Upper lobe of left lung (tissue), 4 donors: ENCODE measurements at regions not wholly inside any gene's neighbourhood (a gene's known extent, or its start where the extent isn't known, plus 50 kb on each side); places are given as distances from the start of the nearest gene placed in this dataset.

Experiments
- POLR2A ChIP-seq, 4 donors: fragments of 450-650 bp; IDR thresholded peaks; one replicate each; pipeline ENCODE4 v1.5.1; 2016 to 2017; ENCODE audit warnings: antibody characterized with exemption in 4 of 4, mild to moderate bottlenecking in 2 of 4
- POLR2AphosphoS5 ChIP-seq, 2 donors: sonication (generic); formaldehyde crosslinking; IDR thresholded peaks; one replicate each; pipeline ENCODE4 v1.5.1; 2017; ENCODE audit warnings: antibody characterized with exemption in 2 of 2
- TF ChIP-seq, protein P1 (sequence below), 6 experiments: fragments of 450-650 bp in 4 of 6; fragments of 200-600 bp in 2 of 6; sonication (generic) in 2 of 6; IDR thresholded peaks; one replicate each; pipeline ENCODE4 v1.5.1; 2016 to 2019; ENCODE audit warnings: antibody characterized with exemption in 6 of 6

DNA sequence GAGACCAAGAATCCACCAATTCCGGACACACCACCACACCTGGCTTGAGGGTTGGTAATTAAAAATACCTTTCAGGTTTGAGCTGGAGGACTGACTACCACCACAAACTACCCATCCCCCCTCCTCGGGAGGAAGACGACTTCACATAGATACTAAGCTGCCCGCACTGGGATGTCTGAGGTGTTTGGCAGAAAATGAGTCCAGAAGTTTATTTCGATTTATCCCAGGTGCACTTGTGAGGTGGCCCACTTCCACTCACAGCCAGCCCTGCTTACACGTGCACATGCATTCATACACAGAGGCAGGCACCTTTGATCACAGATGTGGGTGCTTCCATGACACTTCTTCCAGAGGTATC is 187.1 kb downstream of the ID4 start:
- no peak for TF ChIP-seq POLR2A (IDR thresholded peaks at IDR 0.05)
- TF ChIP-seq, protein P1, sequence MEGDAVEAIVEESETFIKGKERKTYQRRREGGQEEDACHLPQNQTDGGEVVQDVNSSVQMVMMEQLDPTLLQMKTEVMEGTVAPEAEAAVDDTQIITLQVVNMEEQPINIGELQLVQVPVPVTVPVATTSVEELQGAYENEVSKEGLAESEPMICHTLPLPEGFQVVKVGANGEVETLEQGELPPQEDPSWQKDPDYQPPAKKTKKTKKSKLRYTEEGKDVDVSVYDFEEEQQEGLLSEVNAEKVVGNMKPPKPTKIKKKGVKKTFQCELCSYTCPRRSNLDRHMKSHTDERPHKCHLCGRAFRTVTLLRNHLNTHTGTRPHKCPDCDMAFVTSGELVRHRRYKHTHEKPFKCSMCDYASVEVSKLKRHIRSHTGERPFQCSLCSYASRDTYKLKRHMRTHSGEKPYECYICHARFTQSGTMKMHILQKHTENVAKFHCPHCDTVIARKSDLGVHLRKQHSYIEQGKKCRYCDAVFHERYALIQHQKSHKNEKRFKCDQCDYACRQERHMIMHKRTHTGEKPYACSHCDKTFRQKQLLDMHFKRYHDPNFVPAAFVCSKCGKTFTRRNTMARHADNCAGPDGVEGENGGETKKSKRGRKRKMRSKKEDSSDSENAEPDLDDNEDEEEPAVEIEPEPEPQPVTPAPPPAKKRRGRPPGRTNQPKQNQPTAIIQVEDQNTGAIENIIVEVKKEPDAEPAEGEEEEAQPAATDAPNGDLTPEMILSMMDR (IDR thresholded peaks at IDR 0.05): no peak
- TF ChIP-seq POLR2AphosphoS5 (IDR thresholded peaks at IDR 0.05): no peak
